RWPE2 (cell line): ENCODE measurements at regions not wholly inside any gene's neighbourhood (a gene's known extent, or its start where the extent isn't known, plus 50 kb on each side); places are given as distances from the start of the nearest gene placed in this dataset.

Experiments used
- ATAC-seq: fragments of 200-7000 bp; cut with Tn5 transposase; 3 replicates; pipeline ENCODE4 v1.9.1; 2021; ENCODE audit warnings: low read depth
- DNase-seq: peaks from one replicate; pipeline ENCODE4 v3.0.0-alpha.2; 2020; ENCODE audit warnings: low spot score
- H3K27ac ChIP-seq: fragments of 450-650 bp; 2 replicates; pipeline ENCODE4 v1.5.1; 2017; ENCODE audit warnings: mild to moderate bottlenecking; ENCODE audit not compliant: poor library complexity, severe bottlenecking
- H3K27me3 ChIP-seq: fragments of 250-450 bp; sonication (Bioruptor Pico); 2 replicates; pipeline ENCODE4 v1.5.1; 2021; ENCODE audit warnings: mild to moderate bottlenecking, moderate library complexity; ENCODE audit not compliant: insufficient read depth, poor library complexity, severe bottlenecking
- H3K36me3 ChIP-seq: fragments of 250-450 bp; sonication (Bioruptor Pico); 2 replicates; pipeline ENCODE4 v1.5.1; 2020; ENCODE audit warnings: low read depth, mild to moderate bottlenecking, moderate library complexity
- H3K4me1 ChIP-seq: fragments of 250-450 bp; sonication (Bioruptor Pico); 2 replicates; pipeline ENCODE4 v1.5.1; 2021; ENCODE audit warnings: mild to moderate bottlenecking, moderate library complexity; ENCODE audit not compliant: insufficient read depth, poor library complexity, severe bottlenecking
- H3K4me3 ChIP-seq: fragments of 250-450 bp; sonication (Bioruptor Pico); 2 replicates; pipeline ENCODE4 v1.5.1; 2021; ENCODE audit warnings: mild to moderate bottlenecking, moderate library complexity; ENCODE audit not compliant: severe bottlenecking
- H3K9me3 ChIP-seq: fragments of 250-450 bp; sonication (Bioruptor Pico); 2 replicates; pipeline ENCODE4 v1.5.1; 2021; ENCODE audit warnings: mild to moderate bottlenecking, moderate library complexity; ENCODE audit not compliant: severe bottlenecking
- CTCF ChIP-seq: fragments of 450-650 bp; IDR thresholded peaks from one replicate; pipeline ENCODE4 v1.5.1; 2017; ENCODE audit warnings: mild to moderate bottlenecking, moderate library complexity; ENCODE audit not compliant: poor library complexity, severe bottlenecking

- DNase-seq (no peak), ATAC-seq (no peak)
- Histone ChIP-seq H3K27me3 (no peaks in the 10 kb centered on the region), H3K4me1 (no peaks in the 10 kb centered on the region), H3K36me3 (no peaks in the 10 kb centered on the region), H3K27ac (no peak overlapping the region), H3K9me3 (no peaks in the 10 kb centered on the region), H3K4me3 (no peak overlapping the region)
- no peak for TF ChIP-seq CTCF
Measured at GRCh38 chr6:22779062-22779461, 209.7 kb downstream of the HDGFL1 start.

- ATAC-seq: no peak
- no peak for DNase-seq
- H3K27ac ChIP-seq: no peak overlapping the region
Measured at GRCh38 chr6:22783931-22784330, 214.6 kb downstream of the HDGFL1 start.

GRCh38 chr6:22784601-22785410, 215.4 kb downstream of the HDGFL1 start:
- Histone ChIP-seq H3K9me3 (no peaks in the 10 kb centered on the region), H3K27me3 (no peaks in the 10 kb centered on the region), H3K27ac (no peak overlapping the region), H3K4me1 (no peaks in the 10 kb centered on the region), H3K4me3 (no peak overlapping the region), H3K36me3 (no peaks in the 10 kb centered on the region)
- ATAC-seq: no peak
- no peak for TF ChIP-seq CTCF
- DNase-seq: no peak

More at GRCh38 chr6:22783931-22784330, 214.6 kb downstream of the HDGFL1 start:
- no peak for TF ChIP-seq CTCF
- no peaks in the 10 kb centered on the region for H3K9me3 ChIP-seq
- H3K36me3 ChIP-seq: no peaks in the 10 kb centered on the region
- H3K27me3 ChIP-seq: no peaks in the 10 kb centered on the region
- no peak overlapping the region for H3K4me3 ChIP-seq
- H3K4me1 ChIP-seq: no peaks in the 10 kb centered on the region

- no peaks in the 10 kb centered on the region for H3K27me3 ChIP-seq
- no peak overlapping the region for H3K4me3 ChIP-seq
- ATAC-seq (no peak), DNase-seq (no peak)
- H3K4me1 ChIP-seq: no peaks in the 10 kb centered on the region
- no peak overlapping the region for H3K27ac ChIP-seq
- peaks cover 2% of the 10 kb centered on the region for H3K9me3 ChIP-seq
- H3K36me3 ChIP-seq: no peaks in the 10 kb centered on the region
- TF ChIP-seq CTCF: no peak
Measured at GRCh38 chr6:22788038-22788437, 218.7 kb downstream of the HDGFL1 start.

GRCh38 chr6:22789315-22789714, 219.9 kb downstream of the HDGFL1 start:
- ATAC-seq (no peak), DNase-seq (no peak)
- no peak overlapping the region for H3K4me3 ChIP-seq
- H3K27ac ChIP-seq: no peak overlapping the region
- H3K4me1 ChIP-seq: no peaks in the 10 kb centered on the region
- TF ChIP-seq CTCF: no peak
- H3K9me3 ChIP-seq: peaks cover 2% of the 10 kb centered on the region
- no peaks in the 10 kb centered on the region for H3K36me3 ChIP-seq
- H3K27me3 ChIP-seq: no peaks in the 10 kb centered on the region
